ENCODE measurements at regions not wholly inside any gene's neighbourhood (a gene's known extent, or its start where the extent isn't known, plus 50 kb on each side); places are given as distances from the start of the nearest gene placed in this dataset.

- TF ChIP-seq CTCF (IDR thresholded peaks at IDR 0.05; ENCODE audit: control insufficient read depth, insufficient read depth, low read depth, low read length, missing control alignments), result no peak
- no peak for DNase-seq (ENCODE audit: low read depth)
- no peak overlapping the region for H3K4me3 ChIP-seq (ENCODE audit: control insufficient read depth, low read depth, low read length)
These were observed 897.3 kb upstream of the DDX18 start for GRCh38 chr2:116917196-116917595.

- no peak for TF ChIP-seq CTCF (IDR thresholded peaks at IDR 0.05; ENCODE audit: control insufficient read depth, insufficient read depth, low read depth, low read length, missing control alignments)
- no peak for DNase-seq (ENCODE audit: low read depth)
- no peak overlapping the region for H3K4me3 ChIP-seq (ENCODE audit: control insufficient read depth, low read depth, low read length)
These were observed 895.9 kb upstream of the DDX18 start for GRCh38 chr2:116918574-116918973.

- no peak overlapping the region for H3K4me3 ChIP-seq (ENCODE audit: control insufficient read depth, low read depth, low read length)
- TF ChIP-seq CTCF (IDR thresholded peaks at IDR 0.05; ENCODE audit: control insufficient read depth, insufficient read depth, low read depth, low read length, missing control alignments), result no peak
- DNase-seq (ENCODE audit: low read depth), result no peak
These were observed 892.1 kb upstream of the DDX18 start for GRCh38 chr2:116922414-116922813.

- no peak for DNase-seq (ENCODE audit: low read depth)
- no peak for TF ChIP-seq CTCF (IDR thresholded peaks at IDR 0.05; ENCODE audit: control insufficient read depth, insufficient read depth, low read depth, low read length, missing control alignments)
These were observed 890.0 kb upstream of the DDX18 start for GRCh38 chr2:116924509-116924908.

GRCh38 chr2:116935097-116935814 is 879.2 kb upstream of the DDX18 start:
- H3K4me3 ChIP-seq (ENCODE audit: control insufficient read depth, low read depth, low read length), result no peak overlapping the region
- no peak for TF ChIP-seq CTCF (IDR thresholded peaks at IDR 0.05; ENCODE audit: control insufficient read depth, insufficient read depth, low read depth, low read length, missing control alignments)

More at GRCh38 chr2:116924509-116924908, 890.0 kb upstream of the DDX18 start:
- no peak overlapping the region for H3K4me3 ChIP-seq (ENCODE audit: control insufficient read depth, low read depth, low read length)

GRCh38 chr2:116948258-116948657 is 866.2 kb upstream of the DDX18 start:
- TF ChIP-seq CTCF (IDR thresholded peaks at IDR 0.05; ENCODE audit: control insufficient read depth, insufficient read depth, low read depth, low read length, missing control alignments), result no peak
- DNase-seq (ENCODE audit: low read depth), result no peak
- no peak overlapping the region for H3K4me3 ChIP-seq (ENCODE audit: control insufficient read depth, low read depth, low read length)

More at GRCh38 chr2:116935097-116935814, 879.2 kb upstream of the DDX18 start:
- no peak for DNase-seq (ENCODE audit: low read depth)

Data from AG09309 (cell line).